ENCODE measurements at regions not wholly inside any gene's neighbourhood (a gene's known extent, or its start where the extent isn't known, plus 50 kb on each side); places are given as distances from the start of the nearest gene placed in this dataset.

DNA sequence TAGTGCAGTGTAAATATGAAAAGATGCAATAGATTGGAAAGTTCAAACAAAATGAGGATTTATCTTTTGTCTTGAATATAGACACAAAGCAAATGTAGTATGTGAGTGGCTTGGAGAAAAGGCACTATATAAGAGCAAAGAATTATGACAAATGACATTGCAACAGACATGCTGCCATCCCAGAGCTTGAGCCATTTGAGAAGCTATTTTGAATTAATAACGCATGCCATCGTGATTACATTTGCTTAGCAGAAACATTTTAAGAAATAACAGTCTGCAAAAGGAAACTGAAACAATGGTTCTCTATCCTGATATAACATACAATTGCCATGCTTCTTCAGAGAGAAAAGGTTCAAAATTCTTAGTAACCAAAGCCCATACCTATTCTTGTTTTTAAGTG, 677.1 kb downstream of the ZEB2 start:
- TF ChIP-seq POLR2AphosphoS5 (IDR thresholded peaks at IDR 0.05; ENCODE audit: low read depth, low read length): no peak
- TF ChIP-seq POLR2A (IDR thresholded peaks at IDR 0.05; ENCODE audit: low read depth, low read length): no peak
- TF ChIP-seq TAF1 (IDR thresholded peaks at IDR 0.05; ENCODE audit: borderline replicate concordance, low read depth, low read length): no peak
